Epithelial cell of esophagus (primary cell): ENCODE measurements at regions not wholly inside any gene's neighbourhood (a gene's known extent, or its start where the extent isn't known, plus 50 kb on each side); places are given as distances from the start of the nearest gene placed in this dataset.

Experiments used
- DNase-seq: peaks from one replicate; pipeline ENCODE4 v3.0.0; 2010; ENCODE audit warnings: low read depth
- H3K4me3 ChIP-seq: 2 replicates; pipeline ENCODE4 v1.5.1; 2011; ENCODE audit warnings: mild to moderate bottlenecking, low read length, control low read depth
- TF ChIP-seq, protein P1 (sequence below): IDR thresholded peaks from 2 replicates; pipeline ENCODE4 v1.5.1; 2011; ENCODE audit warnings: low read depth, mild to moderate bottlenecking, low read length, control low read depth, inconsistent platforms; ENCODE audit not compliant: insufficient read depth; ENCODE audit errors: missing control alignments

DNA sequence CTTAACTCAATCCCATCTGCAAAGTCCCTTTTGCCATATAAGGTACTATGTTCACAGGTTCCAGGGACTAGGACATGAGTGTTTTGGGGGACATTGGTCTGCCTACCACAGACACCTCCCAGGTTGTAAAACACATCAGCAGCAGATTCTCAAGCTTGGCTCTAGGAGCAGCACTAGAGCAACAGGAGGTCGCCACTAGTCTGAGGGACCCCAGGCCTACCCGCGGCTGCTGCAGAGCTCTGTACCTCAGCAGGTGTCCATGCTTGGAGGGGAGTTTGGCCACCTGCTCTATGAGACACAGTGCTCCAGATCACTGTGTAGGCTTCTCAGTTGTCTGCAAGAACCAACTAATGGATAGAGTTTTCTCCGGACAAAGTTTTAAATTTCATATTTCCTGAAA lies 262.2 kb upstream of the ARRDC3 start:
- H3K4me3 ChIP-seq: no peak overlapping the region
- DNase-seq: no peak
- TF ChIP-seq, protein P1, sequence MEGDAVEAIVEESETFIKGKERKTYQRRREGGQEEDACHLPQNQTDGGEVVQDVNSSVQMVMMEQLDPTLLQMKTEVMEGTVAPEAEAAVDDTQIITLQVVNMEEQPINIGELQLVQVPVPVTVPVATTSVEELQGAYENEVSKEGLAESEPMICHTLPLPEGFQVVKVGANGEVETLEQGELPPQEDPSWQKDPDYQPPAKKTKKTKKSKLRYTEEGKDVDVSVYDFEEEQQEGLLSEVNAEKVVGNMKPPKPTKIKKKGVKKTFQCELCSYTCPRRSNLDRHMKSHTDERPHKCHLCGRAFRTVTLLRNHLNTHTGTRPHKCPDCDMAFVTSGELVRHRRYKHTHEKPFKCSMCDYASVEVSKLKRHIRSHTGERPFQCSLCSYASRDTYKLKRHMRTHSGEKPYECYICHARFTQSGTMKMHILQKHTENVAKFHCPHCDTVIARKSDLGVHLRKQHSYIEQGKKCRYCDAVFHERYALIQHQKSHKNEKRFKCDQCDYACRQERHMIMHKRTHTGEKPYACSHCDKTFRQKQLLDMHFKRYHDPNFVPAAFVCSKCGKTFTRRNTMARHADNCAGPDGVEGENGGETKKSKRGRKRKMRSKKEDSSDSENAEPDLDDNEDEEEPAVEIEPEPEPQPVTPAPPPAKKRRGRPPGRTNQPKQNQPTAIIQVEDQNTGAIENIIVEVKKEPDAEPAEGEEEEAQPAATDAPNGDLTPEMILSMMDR: no peak

DNA sequence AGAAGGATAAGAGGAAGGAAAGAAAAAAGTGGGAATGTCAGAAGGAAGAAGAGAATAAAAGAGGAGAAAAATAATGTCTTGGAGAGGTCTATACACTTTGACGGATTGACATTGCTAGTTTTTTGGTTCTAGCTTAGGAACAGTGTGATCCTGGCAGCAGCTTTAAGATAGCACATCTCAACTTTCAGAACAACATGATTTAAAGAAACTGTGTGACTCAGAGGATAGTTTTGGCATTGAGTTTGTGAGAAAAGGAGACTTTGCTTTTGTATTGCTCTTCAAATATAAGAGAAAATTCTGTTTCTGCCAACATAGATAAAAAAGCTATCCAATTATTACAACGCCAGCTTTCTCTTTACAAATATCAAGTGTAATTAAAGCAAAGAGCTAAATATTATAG lies 260.7 kb upstream of the ARRDC3 start:
- H3K4me3 ChIP-seq: no peak overlapping the region
- DNase-seq: no peak
- TF ChIP-seq, protein P1: no peak

DNA sequence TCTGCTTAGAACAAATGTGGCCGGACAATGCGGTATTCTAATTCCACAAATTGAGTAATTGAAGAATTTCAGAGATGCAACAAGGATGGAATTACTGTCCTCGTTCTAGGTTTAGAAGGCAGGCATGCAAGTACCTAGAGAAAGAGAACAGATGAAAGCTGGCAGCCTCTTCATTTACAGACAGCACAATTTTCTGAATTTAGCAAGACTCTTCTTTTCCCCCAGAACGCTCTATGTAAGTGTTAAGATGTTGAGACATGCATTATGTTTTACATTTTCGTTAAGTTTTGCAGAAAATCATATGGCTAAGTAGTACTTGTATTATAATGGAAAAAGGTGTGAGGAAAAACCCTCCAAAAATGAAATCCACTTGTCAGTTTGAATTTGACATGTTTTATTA lies 259.5 kb upstream of the ARRDC3 start:
- DNase-seq: no peak
- TF ChIP-seq, protein P1: no peak
- H3K4me3 ChIP-seq: no peak overlapping the region

DNA sequence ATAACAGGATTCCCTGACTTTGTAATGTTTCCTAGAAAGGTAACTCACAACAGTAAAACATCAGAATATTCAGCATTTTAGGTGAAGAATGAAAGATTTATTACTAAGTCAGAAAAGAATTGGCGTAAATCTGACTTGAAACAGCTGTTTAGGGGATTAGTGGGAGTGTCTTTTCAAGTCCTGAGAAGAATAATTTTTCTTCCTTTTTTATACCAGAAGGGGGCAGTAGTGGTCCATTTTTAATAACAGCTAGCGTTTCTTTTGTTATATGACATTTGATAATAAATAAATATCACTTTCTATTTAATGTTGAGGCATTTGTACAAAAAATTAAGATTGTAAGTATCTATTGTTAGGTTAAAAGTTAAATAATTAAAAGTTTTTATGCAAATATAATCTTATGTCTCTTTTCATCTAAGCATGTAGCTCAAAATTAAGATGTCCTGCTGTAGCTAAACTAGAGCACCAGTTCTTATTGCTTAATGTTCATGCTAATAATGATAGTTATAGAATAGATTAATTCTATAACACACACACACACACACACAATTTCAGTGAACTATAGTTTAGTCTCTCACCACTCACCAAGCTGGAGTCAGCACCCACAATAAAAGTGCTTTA lies 258.7 kb upstream of the ARRDC3 start:
- no peak overlapping the region for H3K4me3 ChIP-seq
- TF ChIP-seq, protein P1: peak; percentile 43
- peak; percentile 46 for DNase-seq

DNA sequence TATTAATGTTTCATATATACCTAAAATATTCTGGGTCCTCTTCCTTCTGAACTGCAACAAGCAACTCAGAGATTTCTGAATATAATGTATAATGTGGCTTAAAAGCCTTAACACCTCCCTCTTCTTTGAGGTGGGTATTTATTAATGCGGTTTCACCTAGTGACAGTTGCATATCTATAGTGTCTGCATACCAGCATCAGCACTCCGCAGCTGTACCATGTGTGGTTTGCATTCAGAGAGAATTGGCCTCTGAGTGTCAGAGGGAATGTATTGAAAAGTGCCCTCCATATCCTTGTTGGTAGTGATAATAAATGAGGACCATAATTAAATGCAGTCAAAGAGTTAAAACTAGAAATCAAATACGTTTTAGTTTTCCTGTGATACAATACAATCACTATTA lies 256.6 kb upstream of the ARRDC3 start:
- TF ChIP-seq, protein P1: no peak
- no peak overlapping the region for H3K4me3 ChIP-seq
- no peak for DNase-seq

DNA sequence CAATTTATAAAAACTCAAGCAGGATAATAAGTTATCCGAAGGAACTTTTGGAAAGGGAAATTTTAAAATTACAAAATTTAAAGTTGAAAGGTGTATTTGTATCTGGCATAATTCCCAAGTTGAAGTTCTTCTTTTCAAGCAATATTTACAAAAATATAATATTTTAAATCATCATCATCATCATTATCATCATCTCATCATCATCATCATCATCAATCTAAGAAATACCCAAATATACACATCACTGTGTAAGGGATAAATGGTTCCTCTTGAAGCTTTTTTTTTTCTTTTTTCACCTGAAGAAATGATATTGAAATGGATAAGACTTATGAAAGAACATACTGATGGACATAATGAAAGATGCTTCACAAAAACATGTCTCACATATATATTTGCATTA lies 254.9 kb upstream of the ARRDC3 start:
- TF ChIP-seq, protein P1: no peak
- H3K4me3 ChIP-seq: no peak overlapping the region
- no peak for DNase-seq
